Liver (tissue), 8 donors: ENCODE measurements at regions not wholly inside any gene's neighbourhood (a gene's known extent, or its start where the extent isn't known, plus 50 kb on each side); places are given as distances from the start of the nearest gene placed in this dataset.

Source experiments
- DNase-seq: peaks from one replicate; pipeline ENCODE4 v3.0.0-alpha.2; 2017; ENCODE audit warnings: low spot score
- H3K27ac ChIP-seq, 2 donors: one replicate each; pipeline ENCODE4 v1.7.0; 2013; ENCODE audit warnings: inconsistent platforms in 2 of 2, low read length in 2 of 2, control low read depth in 1 of 2, low read depth in 1 of 2, mild to moderate bottlenecking in 1 of 2
- H3K27me3 ChIP-seq, 4 donors: one replicate each; pipeline versions ENCODE4 v1.6.1 to v1.7.0; 2013; ENCODE audit warnings: low read length in 3 of 4, inconsistent platforms in 1 of 4, mild to moderate bottlenecking in 1 of 4, moderate library complexity in 1 of 4; ENCODE audit not compliant: control insufficient read depth in 4 of 4, insufficient read depth in 4 of 4
- H3K36me3 ChIP-seq, 4 donors: one replicate each; pipeline versions ENCODE4 v1.6.1 to v1.7.0; 2013; ENCODE audit warnings: low read length in 3 of 4, mild to moderate bottlenecking in 3 of 4, low read depth in 1 of 4, moderate library complexity in 1 of 4; ENCODE audit not compliant: control insufficient read depth in 4 of 4, insufficient read depth in 3 of 4
- H3K4me1 ChIP-seq, 4 donors: one replicate each; pipeline versions ENCODE4 v1.6.1 to v1.7.0; 2013; ENCODE audit warnings: low read length in 3 of 4, mild to moderate bottlenecking in 3 of 4, moderate library complexity in 1 of 4; ENCODE audit not compliant: control insufficient read depth in 4 of 4, insufficient read depth in 4 of 4
- H3K4me3 ChIP-seq, 3 donors: one replicate each; pipeline versions ENCODE4 v1.6.1 to v1.7.0; 2013; ENCODE audit warnings: low read length in 3 of 3, control low read depth in 1 of 3, low read depth in 1 of 3, mild to moderate bottlenecking in 1 of 3
- H3K9ac ChIP-seq, 2 donors: one replicate each; pipeline ENCODE4 v1.7.0; 2013; ENCODE audit warnings: low read length in 2 of 2, mild to moderate bottlenecking in 2 of 2, moderate library complexity in 2 of 2, control low read depth in 1 of 2, low read depth in 1 of 2
- H3K9me3 ChIP-seq, 4 donors: one replicate each; pipeline versions ENCODE4 v1.6.1 to v1.7.0; 2013; ENCODE audit warnings: low read length in 3 of 4; ENCODE audit not compliant: control insufficient read depth in 4 of 4
- CTCF ChIP-seq: fragments of 150-350 bp; IDR thresholded peaks from 2 replicates; pipeline ENCODE4 v1.5.1; 2017; ENCODE audit warnings: improper control_type of control experiment, low read depth, low read length; ENCODE audit not compliant: missing input control
- EGR1 ChIP-seq, 2 donors: IDR thresholded peaks; 2 replicates each; pipeline ENCODE4 v1.6.1; 2016 to 2018; ENCODE audit warnings: antibody characterized with exemption in 2 of 2, low read depth in 2 of 2
- FOXA1 ChIP-seq: IDR thresholded peaks from 2 replicates; pipeline ENCODE4 v1.6.1; 2016; ENCODE audit warnings: antibody characterized with exemption
- FOXA2 ChIP-seq: IDR thresholded peaks from 2 replicates; pipeline ENCODE4 v1.6.1; 2016; ENCODE audit warnings: antibody characterized with exemption
- GABPA ChIP-seq, 2 donors: IDR thresholded peaks in 1 of 2; conservative IDR thresholded peaks in 1 of 2; 2 replicates each; pipeline ENCODE4 v1.6.1; 2016; ENCODE audit warnings: antibody characterized with exemption in 2 of 2, mild to moderate bottlenecking in 1 of 2, moderate library complexity in 1 of 2
- HNF4A ChIP-seq, 2 donors: conservative IDR thresholded peaks; 2 replicates each; pipeline ENCODE4 v1.6.1; 2016; ENCODE audit warnings: antibody characterized with exemption in 2 of 2, mild to moderate bottlenecking in 2 of 2
- HNF4G ChIP-seq: IDR thresholded peaks from 2 replicates; pipeline ENCODE4 v1.6.1; 2016; ENCODE audit warnings: antibody characterized with exemption
- JUND ChIP-seq, 2 donors: IDR thresholded peaks; 2 replicates each; pipeline ENCODE4 v1.6.1; 2016; ENCODE audit warnings: antibody characterized with exemption in 2 of 2
- MAX ChIP-seq: IDR thresholded peaks from 2 replicates; pipeline ENCODE4 v1.6.1; 2016; ENCODE audit warnings: antibody characterized with exemption
- NR2F2 ChIP-seq: IDR thresholded peaks from 2 replicates; pipeline ENCODE4 v1.6.1; 2016; ENCODE audit warnings: antibody characterized with exemption
- RAD21 ChIP-seq, 2 donors: IDR thresholded peaks; 2 replicates each; pipeline ENCODE4 v1.6.1; 2016; ENCODE audit warnings: antibody characterized with exemption in 2 of 2, mild to moderate bottlenecking in 2 of 2
- REST ChIP-seq: IDR thresholded peaks from 2 replicates; pipeline ENCODE4 v1.6.1; 2016; ENCODE audit warnings: antibody characterized with exemption, mild to moderate bottlenecking
- RXRA ChIP-seq, 2 donors: IDR thresholded peaks; 2 replicates each; pipeline ENCODE4 v1.6.1; 2017 to 2018; ENCODE audit warnings: antibody characterized with exemption in 2 of 2, mild to moderate bottlenecking in 1 of 2
- SP1 ChIP-seq: IDR thresholded peaks from 2 replicates; pipeline ENCODE4 v1.6.1; 2018; ENCODE audit warnings: antibody characterized with exemption, mild to moderate bottlenecking
- TAF1 ChIP-seq: conservative IDR thresholded peaks from 2 replicates; pipeline ENCODE4 v1.6.1; 2016; ENCODE audit warnings: antibody characterized with exemption, mild to moderate bottlenecking
- YY1 ChIP-seq: IDR thresholded peaks from 2 replicates; pipeline ENCODE4 v1.6.1; 2016; ENCODE audit warnings: antibody characterized with exemption, mild to moderate bottlenecking
- ZBTB33 ChIP-seq: IDR thresholded peaks from 2 replicates; pipeline ENCODE4 v1.6.1; 2016; ENCODE audit warnings: antibody characterized with exemption
- WGBS: extraction: QIAGEN DNeasy Blood & Tissue Kit; methylation state at CpG from one replicate; pipeline ENCODE4 v1.1.7; 2013; 5-methylcytosine and 5-hydroxymethylcytosine counted together
- TF ChIP-seq, protein P1 (sequence below): IDR thresholded peaks from 2 replicates; pipeline ENCODE4 v1.6.1; 2016; ENCODE audit warnings: antibody characterized with exemption
- donor health status: healthy.
- donor health status: healthy.
- donor health status: healthy.
- donor health status: healthy.
- donor health status: healthy.

DNA sequence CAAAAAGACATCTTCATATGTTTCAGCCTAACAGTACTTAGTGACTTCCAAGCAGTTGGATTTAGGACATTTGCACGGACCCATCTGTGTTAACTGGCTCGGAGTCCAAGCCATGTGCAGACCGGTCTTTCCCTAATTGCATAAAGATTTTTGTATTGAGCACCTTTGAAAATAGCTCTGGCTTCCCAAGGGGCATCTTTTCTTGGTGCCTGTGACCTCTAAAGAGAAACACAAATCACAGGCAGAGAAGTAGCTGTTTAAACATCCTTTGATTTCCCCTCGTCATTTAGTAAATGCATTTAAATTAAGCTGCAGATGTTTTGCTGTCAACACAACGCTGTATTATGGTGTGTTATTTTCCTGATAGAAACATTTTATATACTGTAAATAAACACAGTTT, 288.2 kb upstream of the SALL1 start:
- Histone ChIP-seq H3K27ac (no peak overlapping the region), H3K4me3 (no peak overlapping the region), H3K36me3 (no peaks in the 10 kb centered on the region), H3K9me3 (no peaks in the 10 kb centered on the region), H3K9ac (no peak overlapping the region), H3K27me3 (no peaks in the 10 kb centered on the region), H3K4me1 (peaks cover 0 to 5% (median 0%) of the 10 kb centered on the region in 4 donors)
- 86% methylated on average over 5 of the region's 5 CpGs for WGBS
- TF ChIP-seq FOXA2 (no peak), JUND (IDR thresholded peaks at IDR 0.05) (no peak), NR2F2 (no peak), ZBTB33 (no peak)
- TF ChIP-seq, protein P1, sequence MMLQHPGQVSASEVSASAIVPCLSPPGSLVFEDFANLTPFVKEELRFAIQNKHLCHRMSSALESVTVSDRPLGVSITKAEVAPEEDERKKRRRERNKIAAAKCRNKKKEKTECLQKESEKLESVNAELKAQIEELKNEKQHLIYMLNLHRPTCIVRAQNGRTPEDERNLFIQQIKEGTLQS, result no peak
- DNase-seq, result no peak

GRCh38 chr16:51436742-51437141, 285.7 kb upstream of the SALL1 start:
- H3K9ac ChIP-seq, result no peak overlapping the region
- 94% methylated on average over 1 of the region's 1 CpG for WGBS
- TF ChIP-seq TAF1 (no peak), YY1 (no peak), FOXA2 (no peak), EGR1 (IDR thresholded peaks at IDR 0.05; ENCODE audit: low read depth in 2 of 2) (no peak), MAX (no peak), JUND (IDR thresholded peaks at IDR 0.05) (no peak), SP1 (no peak), NR2F2 (no peak), RAD21 (IDR thresholded peaks at IDR 0.05) (no peak), CTCF (no peak), HNF4G (no peak), RXRA (IDR thresholded peaks at IDR 0.05) (no peak), HNF4A (conservative IDR thresholded peaks at IDR 0.05) (no peak), FOXA1 (no peak), ZBTB33 (no peak), REST (no peak), GABPA (IDR thresholded peaks at IDR 0.05 in 1 of 2, conservative IDR thresholded peaks at IDR 0.05 in 1 of 2) (no peak)
- TF ChIP-seq, protein P1, result no peak
- no peak overlapping the region for H3K27ac ChIP-seq
- H3K27me3 ChIP-seq, result no peaks in the 10 kb centered on the region
- no peaks in the 10 kb centered on the region for H3K36me3 ChIP-seq
- DNase-seq, result no peak
- H3K9me3 ChIP-seq, result no peaks in the 10 kb centered on the region
- H3K4me1 ChIP-seq, result peaks cover 0 to 8% (median 0%) of the 10 kb centered on the region in 4 donors
- no peak overlapping the region for H3K4me3 ChIP-seq
